ENCODE measurements at regions not wholly inside any gene's neighbourhood (a gene's known extent, or its start where the extent isn't known, plus 50 kb on each side); places are given as distances from the start of the nearest gene placed in this dataset.
"Not testable (repeated sequence)": the region's sequence is repeated elsewhere in the genome, so short reads cannot be mapped to it uniquely, and the experiment has no call there.

GRCh38 chr21:27949093-27949492 is 982.2 kb upstream of the ADAMTS5 start:
- DNase-seq, H3K27ac Mint-ChIP-seq, H3K27me3 Mint-ChIP-seq, ATAC-seq, H3K9me3 Mint-ChIP-seq, H3K4me3 Mint-ChIP-seq, H3K4me1 Mint-ChIP-seq: not testable (repeated sequence)

- not testable (repeated sequence) for ATAC-seq, H3K27me3 Mint-ChIP-seq, DNase-seq, H3K4me3 Mint-ChIP-seq, H3K9me3 Mint-ChIP-seq, H3K27ac Mint-ChIP-seq, H3K4me1 Mint-ChIP-seq
Measured at GRCh38 chr21:27930108-27930767, 963.4 kb upstream of the ADAMTS5 start.

- ATAC-seq, DNase-seq, H3K27me3 Mint-ChIP-seq, H3K9me3 Mint-ChIP-seq, H3K4me1 Mint-ChIP-seq, H3K27ac Mint-ChIP-seq, H3K4me3 Mint-ChIP-seq: not testable (repeated sequence)
Measured at GRCh38 chr21:27929179-27929578, 962.3 kb upstream of the ADAMTS5 start.

GRCh38 chr21:27928534-27929115 is 961.7 kb upstream of the ADAMTS5 start:
- H3K4me3 Mint-ChIP-seq, H3K4me1 Mint-ChIP-seq, H3K27me3 Mint-ChIP-seq, ATAC-seq, H3K27ac Mint-ChIP-seq, H3K9me3 Mint-ChIP-seq, DNase-seq: not testable (repeated sequence)

GRCh38 chr21:27921421-27921820 is 954.5 kb upstream of the ADAMTS5 start:
- H3K4me1 Mint-ChIP-seq, DNase-seq, H3K27me3 Mint-ChIP-seq, ATAC-seq, H3K27ac Mint-ChIP-seq, H3K4me3 Mint-ChIP-seq: not testable (repeated sequence)
- peaks cover 3 to 14% of the 10 kb centered on the region in 2 donors for H3K9me3 Mint-ChIP-seq

- not testable (repeated sequence) for H3K9me3 Mint-ChIP-seq, DNase-seq, H3K4me1 Mint-ChIP-seq, ATAC-seq, H3K4me3 Mint-ChIP-seq, H3K27ac Mint-ChIP-seq, H3K27me3 Mint-ChIP-seq
Measured at GRCh38 chr21:27917966-27918365, 951.1 kb upstream of the ADAMTS5 start.

- not testable (repeated sequence) for ATAC-seq, H3K9me3 Mint-ChIP-seq, H3K4me3 Mint-ChIP-seq, H3K27me3 Mint-ChIP-seq, H3K4me1 Mint-ChIP-seq, H3K27ac Mint-ChIP-seq, DNase-seq
Measured at GRCh38 chr21:27916326-27916725, 949.4 kb upstream of the ADAMTS5 start.

- not testable (repeated sequence) for DNase-seq, H3K27ac Mint-ChIP-seq, H3K27me3 Mint-ChIP-seq, H3K9me3 Mint-ChIP-seq, ATAC-seq, H3K4me3 Mint-ChIP-seq, H3K4me1 Mint-ChIP-seq
Measured at GRCh38 chr21:27912133-27912532, 945.2 kb upstream of the ADAMTS5 start.

GRCh38 chr21:27909487-27909886 is 942.6 kb upstream of the ADAMTS5 start:
- not testable (repeated sequence) for ATAC-seq, H3K9me3 Mint-ChIP-seq, H3K27me3 Mint-ChIP-seq, DNase-seq, H3K4me1 Mint-ChIP-seq, H3K4me3 Mint-ChIP-seq, H3K27ac Mint-ChIP-seq

- H3K4me3 Mint-ChIP-seq, H3K27ac Mint-ChIP-seq, H3K9me3 Mint-ChIP-seq, H3K4me1 Mint-ChIP-seq, H3K27me3 Mint-ChIP-seq, DNase-seq, ATAC-seq: not testable (repeated sequence)
Measured at GRCh38 chr21:27908816-27909215, 941.9 kb upstream of the ADAMTS5 start.

GRCh38 chr21:27902904-27903303 is 936.0 kb upstream of the ADAMTS5 start:
- not testable (repeated sequence) for ATAC-seq, H3K27me3 Mint-ChIP-seq, DNase-seq, H3K4me1 Mint-ChIP-seq, H3K27ac Mint-ChIP-seq, H3K9me3 Mint-ChIP-seq, H3K4me3 Mint-ChIP-seq

- H3K9me3 Mint-ChIP-seq, H3K4me1 Mint-ChIP-seq, H3K27me3 Mint-ChIP-seq, H3K4me3 Mint-ChIP-seq, H3K27ac Mint-ChIP-seq, ATAC-seq, DNase-seq: not testable (repeated sequence)
Measured at GRCh38 chr21:27893619-27894018, 926.7 kb upstream of the ADAMTS5 start.

- H3K9me3 Mint-ChIP-seq, H3K4me3 Mint-ChIP-seq, ATAC-seq, H3K27ac Mint-ChIP-seq, H3K4me1 Mint-ChIP-seq, DNase-seq, H3K27me3 Mint-ChIP-seq: not testable (repeated sequence)
Measured at GRCh38 chr21:27891495-27891894, 924.6 kb upstream of the ADAMTS5 start.

- not testable (repeated sequence) for ATAC-seq
Measured at GRCh38 chr21:27887808-27888455, 921.0 kb upstream of the ADAMTS5 start.

GRCh38 chr21:27885296-27885711 is 918.4 kb upstream of the ADAMTS5 start:
- Mint-ChIP-seq H3K4me1 (no peaks in the 10 kb centered on the region), H3K4me3 (no peak overlapping the region), H3K27ac (no peak overlapping the region), H3K9me3 (peaks cover 0 to 6% of the 10 kb centered on the region in 2 donors), H3K27me3 (no peaks in the 10 kb centered on the region)
- ATAC-seq = no peak
- DNase-seq = no peak

More at GRCh38 chr21:27887808-27888455, 921.0 kb upstream of the ADAMTS5 start:
- H3K9me3 Mint-ChIP-seq, H3K27me3 Mint-ChIP-seq, H3K4me1 Mint-ChIP-seq, H3K27ac Mint-ChIP-seq, H3K4me3 Mint-ChIP-seq, DNase-seq: not testable (repeated sequence)

GRCh38 chr21:27881331-27881730 is 914.4 kb upstream of the ADAMTS5 start:
- not testable (repeated sequence) for DNase-seq, ATAC-seq, H3K27me3 Mint-ChIP-seq, H3K4me3 Mint-ChIP-seq, H3K4me1 Mint-ChIP-seq, H3K27ac Mint-ChIP-seq, H3K9me3 Mint-ChIP-seq
